ENCODE measurements at regions not wholly inside any gene's neighbourhood (a gene's known extent, or its start where the extent isn't known, plus 50 kb on each side); places are given as distances from the start of the nearest gene placed in this dataset.

GRCh38 chr2:6069381-6069780 is 377.2 kb downstream of the SOX11 start:
- DNase-seq (ENCODE audit: low read depth), result no peak
- H3K4me3 ChIP-seq (ENCODE audit: low read depth, low read length), result no peak overlapping the region
- TF ChIP-seq CTCF (IDR thresholded peaks at IDR 0.05; ENCODE audit: low read depth, low read length), result no peak

- no peak overlapping the region for H3K4me3 ChIP-seq (ENCODE audit: low read depth, low read length)
- no peak for TF ChIP-seq MYC (IDR thresholded peaks at IDR 0.05; ENCODE audit: low read depth, low read length)
- no peak for TF ChIP-seq POLR2A (IDR thresholded peaks at IDR 0.05; ENCODE audit: extremely low read depth, insufficient read length)
- no peak for TF ChIP-seq CTCF (IDR thresholded peaks at IDR 0.05; ENCODE audit: low read depth, low read length)
- TF ChIP-seq MAX (IDR thresholded peaks at IDR 0.05; ENCODE audit: low read depth, low read length), result no peak
- no peak for DNase-seq (ENCODE audit: low read depth)
These were observed 379.3 kb downstream of the SOX11 start for GRCh38 chr2:6071519-6071918.

- no peak overlapping the region for H3K4me3 ChIP-seq (ENCODE audit: low read depth, low read length)
- no peak for DNase-seq (ENCODE audit: low read depth)
- TF ChIP-seq MAX (IDR thresholded peaks at IDR 0.05; ENCODE audit: low read depth, low read length) (no peak), POLR2A (IDR thresholded peaks at IDR 0.05; ENCODE audit: extremely low read depth, insufficient read length) (no peak), CTCF (IDR thresholded peaks at IDR 0.05; ENCODE audit: low read depth, low read length) (no peak), MYC (IDR thresholded peaks at IDR 0.05; ENCODE audit: low read depth, low read length) (no peak)
These were observed 380.1 kb downstream of the SOX11 start for GRCh38 chr2:6072276-6072675.

GRCh38 chr2:6072768-6073167 is 380.6 kb downstream of the SOX11 start:
- no peak overlapping the region for H3K4me3 ChIP-seq (ENCODE audit: low read depth, low read length)
- TF ChIP-seq CTCF (IDR thresholded peaks at IDR 0.05; ENCODE audit: low read depth, low read length) (no peak), POLR2A (IDR thresholded peaks at IDR 0.05; ENCODE audit: extremely low read depth, insufficient read length) (no peak), MAX (IDR thresholded peaks at IDR 0.05; ENCODE audit: low read depth, low read length) (no peak), MYC (IDR thresholded peaks at IDR 0.05; ENCODE audit: low read depth, low read length) (no peak)
- no peak for DNase-seq (ENCODE audit: low read depth)

GRCh38 chr2:6073191-6074088 is 381.3 kb downstream of the SOX11 start:
- H3K4me3 ChIP-seq (ENCODE audit: low read depth, low read length), result no peak overlapping the region
- DNase-seq (ENCODE audit: low read depth), result no peak
- no peak for TF ChIP-seq CTCF (IDR thresholded peaks at IDR 0.05; ENCODE audit: low read depth, low read length)
- TF ChIP-seq MYC (IDR thresholded peaks at IDR 0.05; ENCODE audit: low read depth, low read length), result no peak
- no peak for TF ChIP-seq POLR2A (IDR thresholded peaks at IDR 0.05; ENCODE audit: extremely low read depth, insufficient read length)
- TF ChIP-seq MAX (IDR thresholded peaks at IDR 0.05; ENCODE audit: low read depth, low read length), result no peak
